ENCODE measurements at regions not wholly inside any gene's neighbourhood (a gene's known extent, or its start where the extent isn't known, plus 50 kb on each side); places are given as distances from the start of the nearest gene placed in this dataset.
A peak's percentile ranks its signal among the peaks of the same experiment; 100 is the strongest.

- no peak overlapping the region for H2AFZ ChIP-seq (ENCODE audit: low read length)
- no peak for ATAC-seq
- TF ChIP-seq CTCF (conservative IDR thresholded peaks at IDR 0.05; ENCODE audit: low read depth, low read length) (no peak), EZH2 (IDR thresholded peaks at IDR 0.05; ENCODE audit: low read length, unreplicated experiment) (no peak), EZH2phosphoT487 (IDR thresholded peaks at IDR 0.05; ENCODE audit: borderline replicate concordance, low read length) (no peak)
These were observed 290.9 kb downstream of the LRIG3 start for GRCh38 chr12:58629376-58629775.

GRCh38 chr12:58633479-58633878 is 286.8 kb downstream of the LRIG3 start:
- Histone ChIP-seq H3K9ac (ENCODE audit: low read length) (no peak overlapping the region), H3F3A (ENCODE audit: low read length, unreplicated experiment) (no peaks in the 10 kb centered on the region), H3K27ac (ENCODE audit: low read length) (peak overlapping the region; percentile 37), H3K4me2 (ENCODE audit: low read length) (peak overlapping the region; percentile 7; the same call in 1 of the 2 replicates), H4K20me1 (ENCODE audit: low read length) (no peaks in the 10 kb centered on the region), H3K27me3 (ENCODE audit: low read length) (no peaks in the 10 kb centered on the region), H3K36me3 (ENCODE audit: low read depth, low read length) (no peaks in the 10 kb centered on the region), H3K9me3 (ENCODE audit: low read length) (0 out of 2 replicates have a peak, but pooled peaks cover 5% of the 10 kb centered on the region), H2AFZ (ENCODE audit: low read length) (0 out of 2 replicates have a peak overlapping the region, but pooled peaks have one; percentile 0), H3K4me1 (ENCODE audit: insufficient read depth, low read length) (peaks cover 12% of the 10 kb centered on the region), H3K9me2 (replicated peaks; ENCODE audit: low read length) (no peaks in the 10 kb centered on the region), H3K79me2 (ENCODE audit: low read length) (no peaks in the 10 kb centered on the region), H3K4me3 (ENCODE audit: low read length) (no peak overlapping the region)
- no peak for TF ChIP-seq EZH2phosphoT487 (IDR thresholded peaks at IDR 0.05; ENCODE audit: borderline replicate concordance, low read length)
- no peak for TF ChIP-seq CTCF (conservative IDR thresholded peaks at IDR 0.05; ENCODE audit: low read depth, low read length)
- no peak for TF ChIP-seq EZH2 (IDR thresholded peaks at IDR 0.05; ENCODE audit: low read length, unreplicated experiment)
- CTCF ChIA-PET, result interaction anchor here (0.6 kb wide), 1 partner anchor 282 kb away, joined by 3 read pairs; no protein-coding TSS in a partner anchor
- no TSS peak for BruUV-seq (replicated peaks)
- ATAC-seq (peak; percentile 91), DNase-seq (peak; percentile 70)
- POLR2A ChIA-PET (ENCODE audit: unreplicated experiment), result interaction anchor here (0.6 kb wide), 1 partner anchor 553 kb away, joined by 6 read pairs; no protein-coding TSS in a partner anchor
- intact Hi-C loops (cut with micrococcal nuclease), result no loop called here

More at GRCh38 chr12:58629376-58629775, 290.9 kb downstream of the LRIG3 start:
- no TSS peak for BruUV-seq (replicated peaks)
- POLR2A ChIA-PET (ENCODE audit: unreplicated experiment), result no interaction called here
- Histone ChIP-seq H3K9me2 (replicated peaks; ENCODE audit: low read length) (no peaks in the 10 kb centered on the region), H3F3A (ENCODE audit: low read length, unreplicated experiment) (no peaks in the 10 kb centered on the region), H3K79me2 (ENCODE audit: low read length) (no peaks in the 10 kb centered on the region), H3K4me1 (ENCODE audit: insufficient read depth, low read length) (peaks cover 12% of the 10 kb centered on the region), H4K20me1 (ENCODE audit: low read length) (no peaks in the 10 kb centered on the region), H3K36me3 (ENCODE audit: low read depth, low read length) (no peaks in the 10 kb centered on the region), H3K9ac (ENCODE audit: low read length) (no peak overlapping the region), H3K27me3 (ENCODE audit: low read length) (no peaks in the 10 kb centered on the region), H3K4me2 (ENCODE audit: low read length) (no peak overlapping the region), H3K9me3 (ENCODE audit: low read length) (no peaks in the 10 kb centered on the region), H3K4me3 (ENCODE audit: low read length) (no peak overlapping the region), H3K27ac (ENCODE audit: low read length) (no peak overlapping the region)
- DNase-seq, result no peak
- intact Hi-C loops (cut with micrococcal nuclease), result no loop called here
- CTCF ChIA-PET, result no interaction called here

- Histone ChIP-seq H3K9me3 (ENCODE audit: low read length) (0 out of 2 replicates have a peak, but pooled peaks cover 5% of the 10 kb centered on the region), H3K36me3 (ENCODE audit: low read depth, low read length) (no peaks in the 10 kb centered on the region), H3F3A (ENCODE audit: low read length, unreplicated experiment) (no peaks in the 10 kb centered on the region), H3K79me2 (ENCODE audit: low read length) (no peaks in the 10 kb centered on the region), H3K27me3 (ENCODE audit: low read length) (no peaks in the 10 kb centered on the region), H3K9ac (ENCODE audit: low read length) (no peak overlapping the region), H3K4me3 (ENCODE audit: low read length) (no peak overlapping the region), H2AFZ (ENCODE audit: low read length) (no peak overlapping the region), H3K4me1 (ENCODE audit: insufficient read depth, low read length) (peaks cover 13% of the 10 kb centered on the region), H3K4me2 (ENCODE audit: low read length) (no peak overlapping the region), H4K20me1 (ENCODE audit: low read length) (no peaks in the 10 kb centered on the region), H3K9me2 (replicated peaks; ENCODE audit: low read length) (no peaks in the 10 kb centered on the region), H3K27ac (ENCODE audit: low read length) (no peak overlapping the region)
- peak; percentile 50 for DNase-seq
- CTCF ChIA-PET, result no interaction called here
- BruUV-seq (replicated peaks), result no TSS peak
- intact Hi-C loops (cut with micrococcal nuclease), result no loop called here
- no peak for TF ChIP-seq CTCF (conservative IDR thresholded peaks at IDR 0.05; ENCODE audit: low read depth, low read length)
- no peak for TF ChIP-seq EZH2phosphoT487 (IDR thresholded peaks at IDR 0.05; ENCODE audit: borderline replicate concordance, low read length)
- no peak for TF ChIP-seq EZH2 (IDR thresholded peaks at IDR 0.05; ENCODE audit: low read length, unreplicated experiment)
- POLR2A ChIA-PET (ENCODE audit: unreplicated experiment), result no interaction called here
- ATAC-seq, result no peak
These were observed 280.9 kb downstream of the LRIG3 start for GRCh38 chr12:58639318-58639934.
